ENCODE measurements at regions not wholly inside any gene's neighbourhood (a gene's known extent, or its start where the extent isn't known, plus 50 kb on each side); places are given as distances from the start of the nearest gene placed in this dataset.

DNA sequence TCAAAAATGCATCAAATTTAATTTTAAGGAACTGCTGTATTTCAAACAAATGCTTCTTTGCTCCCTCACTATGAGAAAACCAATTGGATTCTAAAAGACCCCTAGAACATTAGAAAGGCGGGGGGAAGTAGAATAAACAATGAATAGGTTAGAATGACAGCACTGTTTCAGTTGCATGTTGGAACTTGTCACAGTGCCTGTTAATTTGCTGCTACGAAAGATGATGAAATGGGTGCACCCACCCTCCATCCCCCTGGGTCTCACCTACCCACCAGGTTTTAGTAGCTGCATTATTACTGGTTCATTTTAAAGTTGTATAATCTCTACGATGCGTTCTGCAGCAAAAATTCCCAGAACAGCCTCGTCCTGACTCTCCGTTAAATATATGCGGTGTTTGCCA lies 193.0 kb upstream of the COPS8 start:
- no peak for TF ChIP-seq SP1 (IDR thresholded peaks at IDR 0.05)
- TF ChIP-seq HDGF (IDR thresholded peaks at IDR 0.05; ENCODE audit: borderline replicate concordance): no peak

Data from HEK293T (cell line).